Activated T-cell treated with anti-CD3 and anti-CD28 coated beads for 48 hours (primary cell): ENCODE measurements at regions not wholly inside any gene's neighbourhood (a gene's known extent, or its start where the extent isn't known, plus 50 kb on each side); places are given as distances from the start of the nearest gene placed in this dataset.

ENCODE experiments used
- DNase-seq: peaks from one replicate; pipeline ENCODE4 v3.0.0-alpha.2; 2020; ENCODE audit warnings: low read depth

- DNase-seq, result no peak
Measured at GRCh38 chr20:17128206-17128605, 98.6 kb upstream of the PCSK2 start.

GRCh38 chr20:17129089-17129488 lies 97.8 kb upstream of the PCSK2 start:
- no peak for DNase-seq

GRCh38 chr20:17137692-17138091 lies 89.1 kb upstream of the PCSK2 start:
- DNase-seq, result no peak

- no peak for DNase-seq
Measured at GRCh38 chr20:17138237-17138636, 88.6 kb upstream of the PCSK2 start.

- DNase-seq, result no peak
Measured at GRCh38 chr20:17140894-17141293, 85.9 kb upstream of the PCSK2 start.

- DNase-seq, result no peak
Measured at GRCh38 chr20:17141568-17141967, 85.3 kb upstream of the PCSK2 start.

GRCh38 chr20:17142666-17143065 lies 84.2 kb upstream of the PCSK2 start:
- no peak for DNase-seq

GRCh38 chr20:17150858-17151257 lies 76.0 kb upstream of the PCSK2 start:
- no peak for DNase-seq

- no peak for DNase-seq
Measured at GRCh38 chr20:17155401-17155800, 71.4 kb upstream of the PCSK2 start.

GRCh38 chr20:17158701-17159100 lies 68.1 kb upstream of the PCSK2 start:
- no peak for DNase-seq

GRCh38 chr20:17161673-17162481 lies 65.0 kb upstream of the PCSK2 start:
- DNase-seq, result no peak

GRCh38 chr20:17168026-17168612 lies 58.7 kb upstream of the PCSK2 start:
- DNase-seq, result no peak

GRCh38 chr20:17169585-17170136 lies 57.2 kb upstream of the PCSK2 start:
- no peak for DNase-seq

- no peak for DNase-seq
Measured at GRCh38 chr20:17171746-17172280, 55.0 kb upstream of the PCSK2 start.

GRCh38 chr20:17172836-17173516 lies 53.9 kb upstream of the PCSK2 start:
- no peak for DNase-seq
